H4 (cell line): ENCODE measurements at regions not wholly inside any gene's neighbourhood (a gene's known extent, or its start where the extent isn't known, plus 50 kb on each side); places are given as distances from the start of the nearest gene placed in this dataset.
"Not testable (repeated sequence)": the region's sequence is repeated elsewhere in the genome, so short reads cannot be mapped to it uniquely, and the experiment has no call there.

ENCODE experiments used
- DNase-seq: peaks from one replicate; pipeline ENCODE4 v3.0.0-alpha.2; 2015; ENCODE audit warnings: low spot score

DNA sequence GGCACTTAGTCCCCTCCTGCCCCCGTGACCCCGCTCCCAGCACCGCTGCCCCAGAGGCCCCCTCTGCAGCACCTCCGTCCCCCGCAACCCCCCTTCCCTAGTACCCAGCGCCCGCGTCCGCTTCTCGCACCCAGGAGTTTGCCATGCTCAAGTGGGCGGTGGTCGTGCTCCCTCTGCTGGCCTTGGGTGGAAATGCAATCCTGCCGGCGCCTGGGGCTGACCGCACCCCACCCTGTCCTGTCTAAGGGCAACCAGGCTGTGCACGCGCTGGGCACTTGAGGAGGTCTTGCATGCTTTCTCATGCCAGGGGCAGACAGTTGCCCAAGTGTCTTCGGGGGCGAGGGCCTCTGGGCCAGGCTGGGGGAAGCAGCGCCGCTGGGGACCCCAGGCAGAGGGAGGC is 1544.9 kb upstream of the USP9Y start:
- DNase-seq = not testable (repeated sequence)

DNA sequence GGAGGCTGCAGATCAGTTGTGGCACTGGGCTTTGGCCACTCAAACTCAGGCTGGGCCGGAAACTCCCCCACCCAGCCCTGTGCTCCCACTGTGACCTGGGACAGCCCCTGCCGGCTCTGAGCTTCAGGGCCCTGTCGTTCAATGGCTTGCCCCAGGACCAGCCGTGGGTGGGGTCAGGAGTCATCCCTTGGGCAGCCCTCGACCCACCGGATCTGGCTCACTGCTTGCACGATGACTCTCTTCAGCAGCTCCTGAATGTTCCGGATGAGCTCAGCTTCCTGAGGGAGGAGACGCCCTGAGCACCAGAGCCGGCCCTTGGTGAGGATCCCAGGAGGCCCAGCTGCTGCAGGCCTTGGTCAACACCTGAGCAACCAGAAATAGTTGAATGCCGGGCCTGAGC is 1544.2 kb upstream of the USP9Y start:
- not testable (repeated sequence) for DNase-seq

DNA sequence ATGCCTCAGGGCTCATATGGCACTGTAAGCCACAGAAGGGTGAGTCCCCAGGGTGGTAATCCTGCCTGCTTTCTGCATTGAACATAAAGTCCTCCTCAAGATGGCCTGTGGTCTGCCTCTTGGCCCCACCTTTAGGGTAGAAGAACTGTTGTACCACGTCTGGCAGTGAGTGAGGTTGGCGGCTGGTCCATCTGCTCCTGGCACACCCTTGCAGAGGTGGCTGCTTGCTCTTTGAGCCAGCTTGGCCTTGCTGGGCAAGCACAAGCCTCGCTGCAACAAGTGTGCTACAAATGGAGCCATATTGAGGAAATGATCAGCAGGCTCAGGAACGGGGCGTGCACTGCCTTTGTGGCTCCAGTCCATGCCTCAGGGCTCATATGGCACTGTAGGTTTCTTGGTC is 1524.0 kb upstream of the USP9Y start:
- not testable (repeated sequence) for DNase-seq

DNA sequence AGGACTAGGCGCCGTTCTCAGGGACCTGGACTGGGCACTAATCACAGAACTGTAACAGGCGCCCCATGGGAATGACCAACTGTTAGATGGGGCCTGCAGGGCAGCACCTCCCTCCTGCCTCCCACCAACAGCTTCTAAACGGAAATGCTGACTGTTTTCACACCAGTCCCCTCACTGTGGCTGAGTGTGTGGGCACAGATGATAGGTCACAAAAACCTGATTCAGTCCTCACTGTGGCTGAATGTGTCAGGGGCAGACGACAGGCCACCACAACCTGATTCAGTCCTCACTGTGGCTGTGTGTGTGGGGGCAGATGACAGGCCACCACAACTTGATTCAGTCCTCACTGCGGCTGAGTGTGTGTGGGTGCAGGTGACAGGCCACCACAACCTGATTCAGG is 1499.9 kb upstream of the USP9Y start:
- DNase-seq = not testable (repeated sequence)

DNA sequence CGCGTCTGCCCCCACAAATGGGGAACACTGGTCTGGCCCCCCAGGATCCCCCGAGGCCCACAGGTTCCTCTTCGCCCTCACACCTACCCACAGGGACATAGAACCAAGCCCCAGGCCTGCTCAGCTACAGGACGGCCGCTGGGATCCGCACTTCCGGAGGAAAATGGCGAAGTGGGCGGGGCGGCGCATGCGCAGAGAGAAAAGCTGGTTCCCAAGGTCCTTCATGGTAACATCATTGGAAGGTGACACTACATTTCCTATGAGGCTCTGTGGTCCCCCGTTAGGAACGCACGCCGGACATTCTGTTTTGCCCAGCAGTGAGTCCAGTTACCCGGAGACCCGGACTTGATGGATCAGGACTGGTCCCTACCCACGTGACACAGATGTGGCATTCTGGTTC is 1486.2 kb upstream of the USP9Y start:
- peak; percentile 36 for DNase-seq
